Calu3 (cell line): ENCODE measurements at regions not wholly inside any gene's neighbourhood (a gene's known extent, or its start where the extent isn't known, plus 50 kb on each side); places are given as distances from the start of the nearest gene placed in this dataset.

Experiments used
- BruUV-seq: library from RNA; stranded (reverse); fragments of 400-500 nt; replicated peaks from 2 replicates; lab custom pipeline; 2021; lab: Mats Ljungman, UMichigan
- CTCF ChIA-PET: fragments of 300-600 bp; sonication (Branson Sonifier 250); formaldehyde crosslinking; loops from one replicate; lab custom pipeline; 2022; ENCODE audit warnings: antibody characterized with exemption; lab: Charles Lee
- DNase-seq: peaks from one replicate; pipeline ENCODE4 v3.0.0; 2022
- H3K27ac Mint-ChIP-seq: one replicate; pipeline ENCODE4 v1.8.0; 2022; ENCODE audit warnings: mixed read lengths; ENCODE audit not compliant: unreplicated experiment
- H3K27me3 Mint-ChIP-seq: one replicate; pipeline ENCODE4 v1.8.0; 2022; ENCODE audit warnings: mixed read lengths; ENCODE audit not compliant: unreplicated experiment
- H3K36me3 Mint-ChIP-seq: one replicate; pipeline ENCODE4 v1.8.0; 2022; ENCODE audit warnings: mild to moderate bottlenecking, moderate library complexity, mixed read lengths; ENCODE audit not compliant: insufficient read depth, unreplicated experiment
- H3K4me1 Mint-ChIP-seq: one replicate; pipeline ENCODE4 v1.8.0; 2022; ENCODE audit warnings: mild to moderate bottlenecking, low read depth, mixed read lengths; ENCODE audit not compliant: unreplicated experiment
- H3K4me3 Mint-ChIP-seq: one replicate; pipeline ENCODE4 v1.8.0; 2022; ENCODE audit warnings: mild to moderate bottlenecking, low read depth, moderate library complexity, mixed read lengths; ENCODE audit not compliant: unreplicated experiment
- H3K9me3 Mint-ChIP-seq: one replicate; pipeline ENCODE4 v1.8.0; 2022; ENCODE audit warnings: low read depth, mixed read lengths; ENCODE audit not compliant: unreplicated experiment
- intact Hi-C: fragments of 100-400 bp; cut with micrococcal nuclease; formaldehyde crosslinking; loops from one replicate; pipeline ENCODE4 v1.10.0; 2022; ENCODE audit not compliant: unreplicated experiment
- TF ChIP-seq, protein P1 (sequence below): fragments of 200-600 bp; IDR thresholded peaks from one replicate; pipeline ENCODE4 v1.8.0; 2022; ENCODE audit warnings: antibody characterized with exemption; ENCODE audit not compliant: unreplicated experiment

DNA sequence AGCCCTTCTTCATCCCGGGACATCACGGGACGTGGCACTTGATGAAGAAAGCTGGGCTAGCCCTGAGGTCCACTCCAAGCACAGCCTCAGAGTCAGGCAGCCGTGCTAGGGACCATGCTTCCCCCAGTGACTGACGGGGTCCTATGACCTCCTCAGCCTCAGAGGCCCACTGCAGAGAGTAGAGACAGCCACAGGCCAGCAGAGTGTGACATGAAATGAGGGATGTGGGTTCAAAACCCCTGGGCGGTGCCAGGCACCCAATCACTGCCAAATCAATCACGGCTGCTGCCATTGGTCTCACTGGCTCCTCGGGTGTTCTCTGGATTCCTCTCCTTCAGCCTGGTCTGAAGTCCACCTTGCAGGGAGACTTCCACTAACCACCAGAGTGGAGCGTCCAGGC is 197.7 kb upstream of the CDH4 start:
- CTCF ChIA-PET = interaction anchor here (0.5 kb wide), 1 partner anchor 84 kb away, joined by 11 read pairs; no protein-coding TSS in a partner anchor

DNA sequence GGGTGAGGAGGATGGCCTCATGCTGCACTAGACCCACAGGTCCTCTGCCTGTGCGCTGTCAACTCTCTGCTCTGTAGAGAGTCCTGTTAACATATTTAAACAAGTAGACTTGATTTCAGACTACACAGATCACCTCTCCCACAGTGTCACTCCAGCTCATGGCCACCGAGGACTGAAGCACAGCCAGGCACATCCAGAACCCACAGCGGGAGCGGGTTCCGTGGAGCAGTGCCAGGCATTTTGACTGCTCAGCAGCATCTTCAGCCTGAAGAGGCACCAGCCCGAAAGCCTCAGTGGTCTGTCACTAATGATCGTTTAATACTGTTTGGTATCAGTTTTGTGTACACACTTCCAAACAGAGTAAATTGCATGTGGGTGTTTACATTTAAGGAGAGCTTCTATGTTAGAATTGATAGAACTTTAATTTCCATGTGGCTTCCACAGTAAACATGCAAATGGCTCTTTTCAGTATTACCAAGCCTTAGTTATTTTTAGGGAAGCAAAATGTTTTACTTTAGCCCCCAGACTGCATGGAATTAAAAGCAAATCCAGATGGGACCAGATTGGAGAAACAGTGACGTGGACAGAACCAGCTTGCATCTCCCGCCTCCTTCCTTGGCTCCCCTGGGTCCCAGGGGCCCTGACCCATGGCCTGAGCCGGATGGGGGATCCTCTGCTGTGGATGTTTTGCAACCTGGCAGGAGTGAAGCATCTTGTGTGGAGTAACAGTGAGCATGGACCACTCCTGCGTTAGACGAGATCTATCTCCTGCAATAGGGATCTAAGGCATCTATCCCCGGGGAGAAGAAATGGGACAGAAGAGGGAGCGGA is 196.7 kb upstream of the CDH4 start:
- H3K4me3 Mint-ChIP-seq = no peak overlapping the region
- no TSS peak for BruUV-seq
- H3K36me3 Mint-ChIP-seq = no peaks in the 10 kb centered on the region
- H3K27me3 Mint-ChIP-seq = no peaks in the 10 kb centered on the region
- H3K4me1 Mint-ChIP-seq = no peaks in the 10 kb centered on the region
- intact Hi-C loops = no loop called here
- no peak for DNase-seq
- TF ChIP-seq, protein P1, sequence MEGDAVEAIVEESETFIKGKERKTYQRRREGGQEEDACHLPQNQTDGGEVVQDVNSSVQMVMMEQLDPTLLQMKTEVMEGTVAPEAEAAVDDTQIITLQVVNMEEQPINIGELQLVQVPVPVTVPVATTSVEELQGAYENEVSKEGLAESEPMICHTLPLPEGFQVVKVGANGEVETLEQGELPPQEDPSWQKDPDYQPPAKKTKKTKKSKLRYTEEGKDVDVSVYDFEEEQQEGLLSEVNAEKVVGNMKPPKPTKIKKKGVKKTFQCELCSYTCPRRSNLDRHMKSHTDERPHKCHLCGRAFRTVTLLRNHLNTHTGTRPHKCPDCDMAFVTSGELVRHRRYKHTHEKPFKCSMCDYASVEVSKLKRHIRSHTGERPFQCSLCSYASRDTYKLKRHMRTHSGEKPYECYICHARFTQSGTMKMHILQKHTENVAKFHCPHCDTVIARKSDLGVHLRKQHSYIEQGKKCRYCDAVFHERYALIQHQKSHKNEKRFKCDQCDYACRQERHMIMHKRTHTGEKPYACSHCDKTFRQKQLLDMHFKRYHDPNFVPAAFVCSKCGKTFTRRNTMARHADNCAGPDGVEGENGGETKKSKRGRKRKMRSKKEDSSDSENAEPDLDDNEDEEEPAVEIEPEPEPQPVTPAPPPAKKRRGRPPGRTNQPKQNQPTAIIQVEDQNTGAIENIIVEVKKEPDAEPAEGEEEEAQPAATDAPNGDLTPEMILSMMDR = no peak
- H3K27ac Mint-ChIP-seq = no peak overlapping the region
- H3K9me3 Mint-ChIP-seq = no peaks in the 10 kb centered on the region
- CTCF ChIA-PET = no interaction called here

More for the DNA sequence above, 197.7 kb upstream of the CDH4 start:
- intact Hi-C loops = no loop called here
- no peak overlapping the region for H3K27ac Mint-ChIP-seq
- no peaks in the 10 kb centered on the region for H3K36me3 Mint-ChIP-seq
- peaks cover 2% of the 10 kb centered on the region for H3K9me3 Mint-ChIP-seq
- H3K4me1 Mint-ChIP-seq = no peaks in the 10 kb centered on the region
- H3K4me3 Mint-ChIP-seq = no peak overlapping the region
- TF ChIP-seq, protein P1 = no peak
- BruUV-seq = no TSS peak
- no peaks in the 10 kb centered on the region for H3K27me3 Mint-ChIP-seq
- DNase-seq = no peak

DNA sequence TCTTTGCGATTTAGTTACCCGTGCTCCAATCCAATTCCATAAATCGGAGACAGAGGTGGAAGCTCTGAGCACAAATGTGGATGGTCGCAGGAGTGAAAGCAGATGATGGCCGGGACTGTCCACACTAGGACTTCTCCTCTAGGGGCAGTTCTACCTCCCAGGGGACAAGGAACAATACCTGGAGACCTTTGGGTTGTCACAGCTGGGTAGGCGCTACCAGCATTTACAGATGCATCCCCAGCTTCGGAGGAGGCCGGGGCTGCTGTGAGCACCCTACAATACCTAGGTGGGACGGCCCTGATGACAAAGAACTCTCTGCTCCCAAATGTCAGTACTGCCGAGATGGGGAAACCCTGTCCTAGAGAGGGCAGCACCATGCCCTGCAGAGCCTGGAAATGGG is 195.9 kb upstream of the CDH4 start:
- Mint-ChIP-seq H3K4me3 (no peak overlapping the region), H3K36me3 (no peaks in the 10 kb centered on the region), H3K9me3 (no peaks in the 10 kb centered on the region), H3K4me1 (no peaks in the 10 kb centered on the region), H3K27me3 (no peaks in the 10 kb centered on the region), H3K27ac (no peak overlapping the region)
- CTCF ChIA-PET = no interaction called here
- intact Hi-C loops = no loop called here
- DNase-seq = no peak
- TF ChIP-seq, protein P1 = no peak
- BruUV-seq = no TSS peak

DNA sequence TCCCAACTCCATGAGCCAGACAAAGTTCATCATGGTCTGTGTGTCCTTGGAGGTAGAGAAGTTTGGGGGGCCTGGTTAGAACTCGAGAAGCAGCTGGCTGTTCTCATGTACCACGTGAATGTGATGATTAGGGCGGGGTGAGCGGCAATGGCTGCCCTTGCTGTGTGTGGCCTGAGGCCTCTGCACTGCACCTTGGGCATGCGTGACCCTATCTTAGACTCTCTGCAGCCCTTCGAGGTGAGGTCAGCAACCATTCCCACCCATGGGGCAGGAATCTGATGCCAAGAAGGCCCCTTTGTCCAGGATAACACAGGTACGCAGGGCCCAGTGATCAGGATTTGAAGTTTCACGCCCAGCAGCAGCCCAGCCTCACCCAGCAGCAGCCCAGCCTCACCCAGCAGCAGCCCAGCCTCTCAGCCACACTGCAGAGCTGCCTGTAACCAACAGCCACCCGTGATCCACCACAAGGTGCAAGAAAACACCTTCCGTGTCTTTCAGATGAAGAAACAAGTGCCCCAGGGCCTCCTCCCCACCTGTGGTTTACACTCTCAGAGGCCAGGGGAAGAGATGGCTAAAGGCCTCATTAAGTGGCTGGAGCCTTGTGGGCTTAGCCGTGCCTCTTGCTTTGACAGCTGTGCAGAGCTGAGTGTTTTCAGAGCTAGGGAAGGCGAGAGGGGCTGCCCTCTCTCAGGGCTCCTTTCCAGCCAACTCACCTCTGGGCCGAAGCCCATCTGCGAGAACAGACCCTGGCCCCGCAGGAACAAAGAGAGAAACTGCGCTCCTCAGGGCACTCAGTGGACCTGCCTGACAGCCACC is 195.2 kb upstream of the CDH4 start:
- peaks cover 1% of the 10 kb centered on the region for H3K9me3 Mint-ChIP-seq
- DNase-seq = no peak
- H3K36me3 Mint-ChIP-seq = no peaks in the 10 kb centered on the region
- TF ChIP-seq, protein P1 = no peak
- intact Hi-C loops = no loop called here
- H3K4me1 Mint-ChIP-seq = no peaks in the 10 kb centered on the region
- H3K27ac Mint-ChIP-seq = no peak overlapping the region
- CTCF ChIA-PET = no interaction called here
- no peaks in the 10 kb centered on the region for H3K27me3 Mint-ChIP-seq
- no TSS peak for BruUV-seq
- no peak overlapping the region for H3K4me3 Mint-ChIP-seq
